GM06990 (cell line): ENCODE measurements at regions not wholly inside any gene's neighbourhood (a gene's known extent, or its start where the extent isn't known, plus 50 kb on each side); places are given as distances from the start of the nearest gene placed in this dataset.

Experiments
- DNase-seq: peaks from one replicate; pipeline ENCODE4 v3.0.0-alpha.2; 2011; ENCODE audit not compliant: insufficient read length; ENCODE audit errors: extremely low read depth
- H3K27me3 ChIP-seq: replicated peaks from 2 replicates; pipeline ENCODE4 v1.6.0; 2011; ENCODE audit warnings: low read length; ENCODE audit not compliant: control insufficient read depth, insufficient read depth
- H3K36me3 ChIP-seq: 2 replicates; pipeline ENCODE4 v1.5.1; 2011; ENCODE audit warnings: low read length; ENCODE audit not compliant: control insufficient read depth, insufficient read depth
- H3K4me3 ChIP-seq: replicated peaks from 2 replicates; pipeline ENCODE4 v1.5.1; 2011; ENCODE audit warnings: low read depth, mild to moderate bottlenecking, control low read depth, low read length
- TF ChIP-seq, protein P1 (sequence below): IDR thresholded peaks from 2 replicates; pipeline ENCODE4 v1.5.1; 2011; ENCODE audit warnings: low read length, control low read depth, mild to moderate bottlenecking, inconsistent platforms; ENCODE audit not compliant: insufficient read depth, poor library complexity, severe bottlenecking

GRCh38 chr17:53934931-53935330 lies 112.2 kb downstream of the KIF2B start:
- DNase-seq = no peak
- H3K27me3 ChIP-seq = no peaks in the 10 kb centered on the region
- H3K4me3 ChIP-seq = no peak overlapping the region
- TF ChIP-seq, protein P1, sequence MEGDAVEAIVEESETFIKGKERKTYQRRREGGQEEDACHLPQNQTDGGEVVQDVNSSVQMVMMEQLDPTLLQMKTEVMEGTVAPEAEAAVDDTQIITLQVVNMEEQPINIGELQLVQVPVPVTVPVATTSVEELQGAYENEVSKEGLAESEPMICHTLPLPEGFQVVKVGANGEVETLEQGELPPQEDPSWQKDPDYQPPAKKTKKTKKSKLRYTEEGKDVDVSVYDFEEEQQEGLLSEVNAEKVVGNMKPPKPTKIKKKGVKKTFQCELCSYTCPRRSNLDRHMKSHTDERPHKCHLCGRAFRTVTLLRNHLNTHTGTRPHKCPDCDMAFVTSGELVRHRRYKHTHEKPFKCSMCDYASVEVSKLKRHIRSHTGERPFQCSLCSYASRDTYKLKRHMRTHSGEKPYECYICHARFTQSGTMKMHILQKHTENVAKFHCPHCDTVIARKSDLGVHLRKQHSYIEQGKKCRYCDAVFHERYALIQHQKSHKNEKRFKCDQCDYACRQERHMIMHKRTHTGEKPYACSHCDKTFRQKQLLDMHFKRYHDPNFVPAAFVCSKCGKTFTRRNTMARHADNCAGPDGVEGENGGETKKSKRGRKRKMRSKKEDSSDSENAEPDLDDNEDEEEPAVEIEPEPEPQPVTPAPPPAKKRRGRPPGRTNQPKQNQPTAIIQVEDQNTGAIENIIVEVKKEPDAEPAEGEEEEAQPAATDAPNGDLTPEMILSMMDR = no peak
- no peaks in the 10 kb centered on the region for H3K36me3 ChIP-seq

- no peaks in the 10 kb centered on the region for H3K27me3 ChIP-seq
- TF ChIP-seq, protein P1 = no peak
Measured at GRCh38 chr17:53941231-53941630, 118.5 kb downstream of the KIF2B start.

GRCh38 chr17:53942436-53942835 lies 119.7 kb downstream of the KIF2B start:
- H3K36me3 ChIP-seq = no peaks in the 10 kb centered on the region
- TF ChIP-seq, protein P1 = no peak
- no peaks in the 10 kb centered on the region for H3K27me3 ChIP-seq
- DNase-seq = no peak
- H3K4me3 ChIP-seq = no peak overlapping the region

More at GRCh38 chr17:53941231-53941630, 118.5 kb downstream of the KIF2B start:
- no peak overlapping the region for H3K4me3 ChIP-seq
- no peak for DNase-seq
- no peaks in the 10 kb centered on the region for H3K36me3 ChIP-seq

DNA sequence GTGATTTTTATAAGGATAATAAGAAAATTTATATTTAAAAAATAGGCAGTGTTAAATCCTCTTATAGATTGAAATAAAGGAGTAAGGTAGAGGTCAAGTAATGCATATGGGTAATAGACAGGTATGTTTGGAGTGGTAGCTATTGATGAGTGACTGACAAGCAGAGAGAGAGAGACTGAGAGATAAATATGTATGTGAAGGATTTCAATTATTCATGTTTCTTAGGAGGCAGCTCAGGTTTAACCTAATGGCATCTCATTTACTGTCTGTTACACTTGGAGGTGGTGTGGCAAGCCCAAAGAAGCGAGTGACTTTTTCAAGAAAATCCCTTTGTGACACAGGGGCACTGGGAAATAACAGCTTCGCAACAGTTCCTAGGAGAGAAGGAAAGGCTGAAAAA lies 120.2 kb downstream of the KIF2B start:
- no peak overlapping the region for H3K4me3 ChIP-seq
- DNase-seq = no peak
- no peaks in the 10 kb centered on the region for H3K36me3 ChIP-seq
- H3K27me3 ChIP-seq = no peaks in the 10 kb centered on the region
- TF ChIP-seq, protein P1 = no peak

- H3K36me3 ChIP-seq = no peaks in the 10 kb centered on the region
- TF ChIP-seq, protein P1 = no peak
- no peaks in the 10 kb centered on the region for H3K27me3 ChIP-seq
- H3K4me3 ChIP-seq = no peak overlapping the region
- DNase-seq = no peak
Measured at GRCh38 chr17:53948323-53948722, 125.6 kb downstream of the KIF2B start.

- H3K4me3 ChIP-seq = no peak overlapping the region
- H3K27me3 ChIP-seq = no peaks in the 10 kb centered on the region
- TF ChIP-seq, protein P1 = no peak
- no peak for DNase-seq
- no peaks in the 10 kb centered on the region for H3K36me3 ChIP-seq
Measured at GRCh38 chr17:53949473-53950090, 126.9 kb downstream of the KIF2B start.
